ENCODE measurements at regions not wholly inside any gene's neighbourhood (a gene's known extent, or its start where the extent isn't known, plus 50 kb on each side); places are given as distances from the start of the nearest gene placed in this dataset.

DNA sequence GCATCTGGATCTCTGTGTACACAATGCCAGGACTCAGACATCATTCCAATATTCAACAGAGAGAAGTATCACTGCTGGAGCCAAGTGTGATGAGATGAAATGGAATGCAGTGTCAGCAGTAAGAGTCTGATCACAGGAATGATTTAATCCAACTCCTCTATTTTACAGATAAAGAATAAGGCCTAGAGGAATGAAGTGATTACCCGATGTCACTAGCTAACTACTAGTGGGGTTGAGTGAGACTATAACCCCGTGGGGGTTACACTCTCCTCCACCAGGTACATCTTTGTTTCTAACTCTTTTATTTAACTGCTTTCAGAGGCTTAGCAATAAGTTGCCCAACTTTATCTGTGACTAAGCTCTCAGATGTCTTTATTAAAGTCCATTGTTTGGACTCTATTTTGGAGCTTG, 94.2 kb upstream of the FAT3 start:
- DNase-seq (ENCODE audit: low spot score), result no peak
- no peak overlapping the region for H3K4me2 ChIP-seq

DNA sequence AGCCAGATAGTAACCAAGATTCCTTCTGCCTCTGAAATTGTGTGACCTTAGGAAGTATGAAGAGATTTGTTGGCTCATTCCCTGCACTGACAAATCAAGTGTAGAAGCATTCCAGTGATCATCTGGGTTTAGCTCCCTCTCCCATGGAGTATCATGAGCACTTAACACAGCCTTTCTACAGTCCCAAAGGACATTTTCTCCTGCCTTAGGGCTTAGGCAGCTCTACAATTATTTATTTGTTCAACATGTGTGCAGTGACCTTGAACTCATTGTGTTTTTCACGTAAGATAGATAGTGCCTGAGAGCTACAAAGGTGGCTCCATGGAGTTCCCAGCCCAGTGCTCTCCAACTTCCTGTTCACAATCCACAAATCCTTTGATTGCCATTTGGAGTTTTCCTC, 94.8 kb upstream of the FAT3 start:
- Histone ChIP-seq H2AFZ (no peak overlapping the region), H3K9me2 (replicated peaks; ENCODE audit: insufficient read depth) (no peaks in the 10 kb centered on the region), H3K27ac (no peak overlapping the region), H3K4me2 (no peak overlapping the region), H3K79me2 (no peaks in the 10 kb centered on the region), H3K4me1 (ENCODE audit: insufficient read depth) (no peaks in the 10 kb centered on the region), H4K20me1 (ENCODE audit: insufficient read depth, poor library complexity, severe bottlenecking) (no peaks in the 10 kb centered on the region), H3K27me3 (no peaks in the 10 kb centered on the region), H3K4me3 (no peak overlapping the region), H3K36me3 (replicated peaks; ENCODE audit: insufficient read depth, low read depth) (no peaks in the 10 kb centered on the region), H3K9me3 (ENCODE audit: low read depth) (no peaks in the 10 kb centered on the region)
- 56% methylated on average over 1 of the region's 1 CpG for WGBS (ENCODE audit: low lambda C conversion rate, missing lambda C conversion rate)
- TF ChIP-seq, protein P1, sequence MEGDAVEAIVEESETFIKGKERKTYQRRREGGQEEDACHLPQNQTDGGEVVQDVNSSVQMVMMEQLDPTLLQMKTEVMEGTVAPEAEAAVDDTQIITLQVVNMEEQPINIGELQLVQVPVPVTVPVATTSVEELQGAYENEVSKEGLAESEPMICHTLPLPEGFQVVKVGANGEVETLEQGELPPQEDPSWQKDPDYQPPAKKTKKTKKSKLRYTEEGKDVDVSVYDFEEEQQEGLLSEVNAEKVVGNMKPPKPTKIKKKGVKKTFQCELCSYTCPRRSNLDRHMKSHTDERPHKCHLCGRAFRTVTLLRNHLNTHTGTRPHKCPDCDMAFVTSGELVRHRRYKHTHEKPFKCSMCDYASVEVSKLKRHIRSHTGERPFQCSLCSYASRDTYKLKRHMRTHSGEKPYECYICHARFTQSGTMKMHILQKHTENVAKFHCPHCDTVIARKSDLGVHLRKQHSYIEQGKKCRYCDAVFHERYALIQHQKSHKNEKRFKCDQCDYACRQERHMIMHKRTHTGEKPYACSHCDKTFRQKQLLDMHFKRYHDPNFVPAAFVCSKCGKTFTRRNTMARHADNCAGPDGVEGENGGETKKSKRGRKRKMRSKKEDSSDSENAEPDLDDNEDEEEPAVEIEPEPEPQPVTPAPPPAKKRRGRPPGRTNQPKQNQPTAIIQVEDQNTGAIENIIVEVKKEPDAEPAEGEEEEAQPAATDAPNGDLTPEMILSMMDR (IDR thresholded peaks at IDR 0.05; ENCODE audit: poor library complexity), result no peak
- TF ChIP-seq EZH2phosphoT487 (IDR thresholded peaks at IDR 0.05; ENCODE audit: low read depth, severe bottlenecking, unreplicated experiment), result no peak
- TF ChIP-seq EZH2 (IDR thresholded peaks at IDR 0.05; ENCODE audit: borderline replicate concordance), result no peak
- DNase-seq (ENCODE audit: low spot score), result no peak

More for the DNA sequence above, 94.2 kb upstream of the FAT3 start:
- Histone ChIP-seq H3K79me2 (no peaks in the 10 kb centered on the region), H3K36me3 (replicated peaks; ENCODE audit: insufficient read depth, low read depth) (no peaks in the 10 kb centered on the region), H3K4me3 (no peak overlapping the region), H2AFZ (no peak overlapping the region), H3K27me3 (no peaks in the 10 kb centered on the region), H4K20me1 (ENCODE audit: insufficient read depth, poor library complexity, severe bottlenecking) (no peaks in the 10 kb centered on the region), H3K4me1 (ENCODE audit: insufficient read depth) (no peaks in the 10 kb centered on the region), H3K9me3 (ENCODE audit: low read depth) (no peaks in the 10 kb centered on the region), H3K27ac (no peak overlapping the region), H3K9me2 (replicated peaks; ENCODE audit: insufficient read depth) (no peaks in the 10 kb centered on the region)
- 39% methylated on average over 2 of the region's 2 CpGs for WGBS (ENCODE audit: low lambda C conversion rate, missing lambda C conversion rate)
- TF ChIP-seq, protein P1 (IDR thresholded peaks at IDR 0.05; ENCODE audit: poor library complexity), result no peak
- TF ChIP-seq EZH2 (IDR thresholded peaks at IDR 0.05; ENCODE audit: borderline replicate concordance) (no peak), EZH2phosphoT487 (IDR thresholded peaks at IDR 0.05; ENCODE audit: low read depth, severe bottlenecking, unreplicated experiment) (no peak)

DNA sequence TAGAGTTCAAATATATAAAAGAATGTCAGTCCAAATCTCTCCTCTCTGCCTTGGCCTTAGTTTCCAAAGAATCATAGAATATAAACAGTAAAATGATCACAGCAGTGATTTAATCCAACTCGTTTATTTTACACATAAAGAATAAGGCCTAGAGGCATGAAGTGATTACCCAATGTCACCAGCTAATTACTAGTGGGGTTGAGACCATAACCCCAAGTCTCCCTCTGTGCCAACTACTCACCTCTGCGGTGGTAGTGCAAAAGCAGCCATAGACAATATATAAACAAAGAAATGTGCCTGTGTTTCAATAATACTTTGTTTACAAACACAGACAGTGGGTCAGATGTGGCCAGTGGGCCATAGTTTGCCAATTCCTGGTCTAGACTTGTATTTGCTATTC, 96.6 kb upstream of the FAT3 start:
- no peak for DNase-seq (ENCODE audit: low spot score)
- WGBS (ENCODE audit: low lambda C conversion rate, missing lambda C conversion rate), result 63% methylated on average over 2 of the region's 2 CpGs

More for the DNA sequence above, 96.6 kb upstream of the FAT3 start:
- TF ChIP-seq, protein P1 (IDR thresholded peaks at IDR 0.05; ENCODE audit: poor library complexity), result no peak
- no peak for TF ChIP-seq EZH2 (IDR thresholded peaks at IDR 0.05; ENCODE audit: borderline replicate concordance)
- no peak for TF ChIP-seq EZH2phosphoT487 (IDR thresholded peaks at IDR 0.05; ENCODE audit: low read depth, severe bottlenecking, unreplicated experiment)
- no peak overlapping the region for H3K27ac ChIP-seq
- H4K20me1 ChIP-seq (ENCODE audit: insufficient read depth, poor library complexity, severe bottlenecking), result no peaks in the 10 kb centered on the region
- H3K9me3 ChIP-seq (ENCODE audit: low read depth), result no peaks in the 10 kb centered on the region
- H3K9me2 ChIP-seq (replicated peaks; ENCODE audit: insufficient read depth), result no peaks in the 10 kb centered on the region
- no peaks in the 10 kb centered on the region for H3K79me2 ChIP-seq
- H3K36me3 ChIP-seq (replicated peaks; ENCODE audit: insufficient read depth, low read depth), result no peaks in the 10 kb centered on the region
- no peaks in the 10 kb centered on the region for H3K4me1 ChIP-seq (ENCODE audit: insufficient read depth)
- no peak overlapping the region for H2AFZ ChIP-seq
- no peak overlapping the region for H3K4me3 ChIP-seq
- H3K27me3 ChIP-seq, result no peaks in the 10 kb centered on the region
- no peak overlapping the region for H3K4me2 ChIP-seq

Measured in hepatocyte (in vitro differentiated cells).